Trophoblast cell (in vitro differentiated cells and primary cell): ENCODE measurements at regions not wholly inside any gene's neighbourhood (a gene's known extent, or its start where the extent isn't known, plus 50 kb on each side); places are given as distances from the start of the nearest gene placed in this dataset.

ENCODE experiments used
- DNase-seq, 2 donors: peaks; one replicate each; pipeline ENCODE4 v3.0.0-alpha.2; 2016
- H2AFZ ChIP-seq: 2 replicates; pipeline ENCODE4 v1.6.1; 2013; ENCODE audit warnings: low read length, moderate library complexity, mild to moderate bottlenecking; ENCODE audit not compliant: insufficient read depth, poor library complexity
- H2AK5ac ChIP-seq: 2 replicates; pipeline ENCODE4 v1.6.1; 2013; ENCODE audit warnings: mild to moderate bottlenecking, low read length
- H2BK120ac ChIP-seq: 2 replicates; pipeline ENCODE4 v1.6.1; 2013; ENCODE audit warnings: low read length, mild to moderate bottlenecking, moderate library complexity; ENCODE audit not compliant: insufficient read depth, poor library complexity
- H2BK12ac ChIP-seq: 2 replicates; pipeline ENCODE4 v1.6.1; 2013; ENCODE audit warnings: mild to moderate bottlenecking, low read length, moderate library complexity
- H2BK5ac ChIP-seq: 2 replicates; pipeline ENCODE4 v1.6.1; 2013; ENCODE audit warnings: low read length, low read depth, moderate library complexity, mild to moderate bottlenecking; ENCODE audit not compliant: poor library complexity
- H3K14ac ChIP-seq: 2 replicates; pipeline ENCODE4 v1.6.1; 2013; ENCODE audit warnings: mild to moderate bottlenecking, low read length
- H3K18ac ChIP-seq: 2 replicates; pipeline ENCODE4 v1.6.1; 2013; ENCODE audit warnings: mild to moderate bottlenecking, low read length
- H3K23ac ChIP-seq: 2 replicates; pipeline ENCODE4 v1.6.1; 2013; ENCODE audit warnings: low read length
- H3K27ac ChIP-seq: 2 replicates; pipeline ENCODE4 v1.5.1; 2013; ENCODE audit warnings: low read depth, mild to moderate bottlenecking, inconsistent platforms, low read length, moderate library complexity
- H3K27me3 ChIP-seq: 2 replicates; pipeline ENCODE4 v1.6.1; 2013; ENCODE audit warnings: inconsistent platforms, mild to moderate bottlenecking, low read length, moderate library complexity; ENCODE audit not compliant: insufficient read depth
- H3K36me3 ChIP-seq, 2 experiments: 1 replicate in 1 of 2; 2 replicates in 1 of 2; pipeline ENCODE4 v1.6.1; 2013; ENCODE audit warnings: low read length in 2 of 2, mild to moderate bottlenecking in 2 of 2, moderate library complexity in 1 of 2; ENCODE audit not compliant: insufficient read depth in 2 of 2, control insufficient read depth in 1 of 2
- H3K4ac ChIP-seq: 2 replicates; pipeline ENCODE4 v1.6.1; 2013; ENCODE audit warnings: low read depth, mild to moderate bottlenecking, low read length, moderate library complexity
- H3K4me1 ChIP-seq, 2 experiments: 1 replicate in 1 of 2; 2 replicates in 1 of 2; pipeline ENCODE4 v1.6.1; 2013; ENCODE audit warnings: low read length in 2 of 2, mild to moderate bottlenecking in 2 of 2, moderate library complexity in 1 of 2; ENCODE audit not compliant: insufficient read depth in 2 of 2, control insufficient read depth in 1 of 2
- H3K4me2 ChIP-seq: 2 replicates; pipeline ENCODE4 v1.6.1; 2013; ENCODE audit warnings: inconsistent platforms, mild to moderate bottlenecking, low read length, moderate library complexity
- H3K4me3 ChIP-seq: 2 replicates; pipeline ENCODE4 v1.5.1; 2013; ENCODE audit warnings: mild to moderate bottlenecking, low read depth, low read length, inconsistent platforms
- H3K79me1 ChIP-seq: one replicate; pipeline ENCODE4 v1.6.1; 2013; ENCODE audit warnings: low read length
- H3K79me2 ChIP-seq: 2 replicates; pipeline ENCODE4 v1.6.1; 2013; ENCODE audit warnings: low read length, mild to moderate bottlenecking; ENCODE audit not compliant: control insufficient read depth, insufficient read depth, poor library complexity
- H3K9ac ChIP-seq: 2 replicates; pipeline ENCODE4 v1.6.1; 2013; ENCODE audit warnings: mild to moderate bottlenecking, low read length
- H3K9me3 ChIP-seq: 2 replicates; pipeline ENCODE4 v1.6.1; 2013; ENCODE audit warnings: low read depth, mild to moderate bottlenecking, control low read depth, inconsistent platforms, low read length; ENCODE audit not compliant: insufficient read depth
- H4K12ac ChIP-seq: 2 replicates; pipeline ENCODE4 v1.6.1; 2013; ENCODE audit warnings: low read depth, mild to moderate bottlenecking, low read length, moderate library complexity
- H4K8ac ChIP-seq: 2 replicates; pipeline ENCODE4 v1.6.1; 2013; ENCODE audit warnings: low read depth, mild to moderate bottlenecking, low read length, moderate library complexity
- H4K91ac ChIP-seq: one replicate; pipeline ENCODE4 v1.6.1; 2013; ENCODE audit warnings: low read depth, mild to moderate bottlenecking, low read length, moderate library complexity
- WGBS: extraction: QIAGEN DNeasy Blood & Tissue Kit; methylation state at CpG from one replicate; pipeline ENCODE4 v1.1.7; 2013; ENCODE audit warnings: missing lambda C conversion rate; ENCODE audit not compliant: insufficient read length, insufficient coverage; ENCODE audit errors: extremely low coverage; 5-methylcytosine and 5-hydroxymethylcytosine counted together

GRCh38 chr1:68324316-68324715 is 92.0 kb upstream of the WLS start:
- Histone ChIP-seq H3K79me1 (peaks cover 10% of the 10 kb centered on the region), H3K4me2 (no peak overlapping the region), H3K27me3 (no peaks in the 10 kb centered on the region), H4K91ac (no peak overlapping the region), H3K4me1 (peaks cover 8 to 19% of the 10 kb centered on the region in 2 experiments), H2AK5ac (no peak overlapping the region), H3K79me2 (no peaks in the 10 kb centered on the region), H3K14ac (no peak overlapping the region), H2BK12ac (no peak overlapping the region), H3K36me3 (no peaks in the 10 kb centered on the region), H3K23ac (no peak overlapping the region), H4K12ac (no peak overlapping the region), H3K27ac (no peak overlapping the region), H3K9me3 (no peaks in the 10 kb centered on the region), H3K9ac (no peak overlapping the region), H2BK5ac (no peak overlapping the region), H4K8ac (no peak overlapping the region), H2BK120ac (no peak overlapping the region), H3K4ac (no peak overlapping the region), H2AFZ (no peak overlapping the region), H3K18ac (no peak overlapping the region), H3K4me3 (no peak overlapping the region)
- DNase-seq = peak in 1 of 2 donors; percentile 90
- no CpG with 5 or more reads among the region's 2 CpGs for WGBS

- H3K79me2 ChIP-seq = no peaks in the 10 kb centered on the region
- no peak overlapping the region for H3K4me3 ChIP-seq
- H3K4me1 ChIP-seq = peaks cover 8 to 19% of the 10 kb centered on the region in 2 experiments
- H3K4ac ChIP-seq = no peak overlapping the region
- H3K14ac ChIP-seq = peak overlapping the region; percentile 82
- no peak overlapping the region for H3K9ac ChIP-seq
- H3K27ac ChIP-seq = peak overlapping the region; percentile 64
- no peak overlapping the region for H4K12ac ChIP-seq
- H3K79me1 ChIP-seq = peaks cover 10% of the 10 kb centered on the region
- WGBS = no CpG with 5 or more reads among the region's 15 CpGs
- H3K18ac ChIP-seq = peak overlapping the region; percentile 41
- H2AFZ ChIP-seq = no peak overlapping the region
- no peaks in the 10 kb centered on the region for H3K9me3 ChIP-seq
- H4K8ac ChIP-seq = peak overlapping the region; percentile 6
- peak overlapping the region; percentile 47 for H2BK12ac ChIP-seq
- peak overlapping the region; percentile 68 for H2BK5ac ChIP-seq
- no peak overlapping the region for H2AK5ac ChIP-seq
- H4K91ac ChIP-seq = peak overlapping the region; percentile 55
- peak in 1 of 2 donors; percentile 33 for DNase-seq
- H2BK120ac ChIP-seq = peak overlapping the region; percentile 60
- H3K36me3 ChIP-seq = no peaks in the 10 kb centered on the region
- no peak overlapping the region for H3K4me2 ChIP-seq
- H3K23ac ChIP-seq = no peak overlapping the region
- no peaks in the 10 kb centered on the region for H3K27me3 ChIP-seq
Observed at GRCh38 chr1:68322837-68323687, 90.7 kb upstream of the WLS start.

GRCh38 chr1:68322096-68322495 is 89.8 kb upstream of the WLS start:
- H3K79me1 ChIP-seq = peaks cover 10% of the 10 kb centered on the region
- no peak overlapping the region for H3K4ac ChIP-seq
- peaks cover 8 to 19% of the 10 kb centered on the region in 2 experiments for H3K4me1 ChIP-seq
- H3K23ac ChIP-seq = no peak overlapping the region
- no peak overlapping the region for H3K4me3 ChIP-seq
- H3K9ac ChIP-seq = no peak overlapping the region
- DNase-seq = peak in 1 of 2 donors; percentile 28
- no peak overlapping the region for H3K18ac ChIP-seq
- H3K27me3 ChIP-seq = no peaks in the 10 kb centered on the region
- peak overlapping the region; percentile 38 for H2BK120ac ChIP-seq
- H4K8ac ChIP-seq = no peak overlapping the region
- H2BK5ac ChIP-seq = peak overlapping the region; percentile 68
- H3K27ac ChIP-seq = no peak overlapping the region
- no peak overlapping the region for H4K91ac ChIP-seq
- H3K4me2 ChIP-seq = no peak overlapping the region
- H2AFZ ChIP-seq = no peak overlapping the region
- no peak overlapping the region for H3K14ac ChIP-seq
- H2BK12ac ChIP-seq = peak overlapping the region; percentile 23
- H3K36me3 ChIP-seq = no peaks in the 10 kb centered on the region
- no peak overlapping the region for H2AK5ac ChIP-seq
- H3K9me3 ChIP-seq = no peaks in the 10 kb centered on the region
- WGBS = no CpG with 5 or more reads among the region's 4 CpGs
- H3K79me2 ChIP-seq = no peaks in the 10 kb centered on the region
- H4K12ac ChIP-seq = no peak overlapping the region

GRCh38 chr1:68321084-68321685 is 88.9 kb upstream of the WLS start:
- Histone ChIP-seq H3K4me3 (no peak overlapping the region), H2BK5ac (no peak overlapping the region), H2AK5ac (no peak overlapping the region), H3K27me3 (no peaks in the 10 kb centered on the region), H2BK120ac (no peak overlapping the region), H2AFZ (no peak overlapping the region), H3K36me3 (no peaks in the 10 kb centered on the region), H3K4me2 (no peak overlapping the region), H3K9me3 (no peaks in the 10 kb centered on the region), H3K79me1 (peaks cover 10% of the 10 kb centered on the region), H3K4me1 (peaks cover 8 to 19% of the 10 kb centered on the region in 2 experiments), H4K12ac (no peak overlapping the region), H3K4ac (no peak overlapping the region), H3K79me2 (no peaks in the 10 kb centered on the region), H3K9ac (no peak overlapping the region), H4K91ac (no peak overlapping the region), H3K27ac (no peak overlapping the region), H4K8ac (no peak overlapping the region), H3K23ac (no peak overlapping the region), H2BK12ac (no peak overlapping the region), H3K14ac (no peak overlapping the region), H3K18ac (no peak overlapping the region)
- peak; percentile 34 to 51 for DNase-seq
- WGBS = no CpG with 5 or more reads among the region's 6 CpGs
